ENCODE measurements at regions not wholly inside any gene's neighbourhood (a gene's known extent, or its start where the extent isn't known, plus 50 kb on each side); places are given as distances from the start of the nearest gene placed in this dataset.

GRCh38 chr12:25308756-25309155 lies 58.0 kb upstream of the KRAS start:
- TF ChIP-seq CTCF (IDR thresholded peaks at IDR 0.05 in 2 of 3, conservative IDR thresholded peaks at IDR 0.05 in 1 of 3; ENCODE audit: insufficient read depth in 2 of 3, low read depth in 1 of 3, low read length in 3 of 3) (no peak), HNRNPL (IDR thresholded peaks at IDR 0.05; ENCODE audit: low read depth, low read length) (no peak), DPF2 (IDR thresholded peaks at IDR 0.05) (no peak), HDAC2 (IDR thresholded peaks at IDR 0.05) (no peak), ARID2 (IDR thresholded peaks at IDR 0.05) (no peak), KLF16 (IDR thresholded peaks at IDR 0.05) (no peak), NFYB (IDR thresholded peaks at IDR 0.05; ENCODE audit: extremely low read depth, insufficient read length) (no peak), POLR2A (conservative IDR thresholded peaks at IDR 0.05) (no peak), MTA3 (IDR thresholded peaks at IDR 0.05; ENCODE audit: borderline replicate concordance) (no peak), SAP30 (IDR thresholded peaks at IDR 0.05; ENCODE audit: borderline replicate concordance, insufficient read depth, low read depth, low read length, poor library complexity, severe bottlenecking) (no peak), MTA2 (IDR thresholded peaks at IDR 0.05; ENCODE audit: low read depth) (no peak), KDM2B (CRISPR knock-in tag; IDR thresholded peaks at IDR 0.05) (no peak), SMAD4 (CRISPR knock-in tag; conservative IDR thresholded peaks at IDR 0.05) (no peak), ZNF780A (CRISPR knock-in tag; IDR thresholded peaks at IDR 0.05) (no peak)
